ENCODE measurements at regions not wholly inside any gene's neighbourhood (a gene's known extent, or its start where the extent isn't known, plus 50 kb on each side); places are given as distances from the start of the nearest gene placed in this dataset.

DNA sequence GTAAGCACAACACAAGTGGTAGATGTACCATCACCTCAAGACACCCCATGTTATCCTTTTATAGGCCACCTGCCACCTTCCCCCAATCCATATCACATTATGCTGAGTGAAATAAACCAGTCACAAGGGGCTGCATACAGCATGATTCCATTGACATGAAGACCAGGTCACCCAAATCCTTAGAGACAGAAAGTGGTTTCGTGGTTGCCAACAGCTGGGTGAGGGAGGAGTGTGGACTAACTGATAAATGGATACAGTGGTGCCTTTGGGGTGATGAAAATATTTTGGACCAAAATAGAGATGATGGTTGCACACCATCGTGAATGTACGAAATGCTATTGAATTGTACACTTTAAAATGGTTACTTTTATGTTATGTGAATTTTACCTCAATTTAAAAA lies 65.7 kb upstream of the DMD start (continued):
- no peak for TF ChIP-seq MAFK (IDR thresholded peaks at IDR 0.05; ENCODE audit: partially characterized antibody)
- no peak for TF ChIP-seq FOSL2 (IDR thresholded peaks at IDR 0.05)
- no peak for TF ChIP-seq FOSL2 (CRISPR knock-in tag; IDR thresholded peaks at IDR 0.05)
- TF ChIP-seq HOXB5 (CRISPR knock-in tag; IDR thresholded peaks at IDR 0.05), result no peak
- TF ChIP-seq ZNF302 (CRISPR knock-in tag; IDR thresholded peaks at IDR 0.05), result no peak
- no peak for TF ChIP-seq SREBF2 (IDR thresholded peaks at IDR 0.05)
- TF ChIP-seq CBX8 (IDR thresholded peaks at IDR 0.05), result no peak
- TF ChIP-seq EHMT2 (IDR thresholded peaks at IDR 0.05; ENCODE audit: low read depth), result no peak
- TF ChIP-seq ZSCAN20 (CRISPR knock-in tag; IDR thresholded peaks at IDR 0.05), result no peak

DNA sequence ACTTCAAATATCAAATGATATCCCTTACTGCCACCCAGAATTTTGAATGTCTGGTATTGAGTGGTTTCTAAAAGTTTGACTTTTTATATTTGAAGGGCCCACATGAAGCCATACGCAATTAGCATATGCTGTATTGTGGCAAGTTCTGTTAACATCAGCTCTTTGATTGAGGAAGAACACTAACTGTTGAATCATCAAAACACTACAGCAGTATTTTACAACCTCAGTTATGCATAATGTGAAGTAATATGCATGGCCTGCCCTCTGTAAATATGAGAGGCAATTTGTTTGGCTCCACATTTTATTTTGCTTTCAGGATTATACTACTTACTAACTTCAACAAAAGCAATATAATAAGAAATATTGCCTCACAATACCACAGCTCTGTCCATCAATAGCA lies 62.2 kb upstream of the DMD start:
- POLR2A ChIA-PET, result no interaction called here
- DNase-seq (ENCODE audit: low read depth in 1 of 2, low spot score in 1 of 2) (no peak), FAIRE-seq (no peak), ATAC-seq (no peak)
- CTCF ChIA-PET, result no interaction called here
- Histone ChIP-seq H3K4me3 (no peak overlapping the region), H3K27ac (no peak overlapping the region), H3K4me1 (no peaks in the 10 kb centered on the region), H3K4me2 (no peak overlapping the region), H3K9me3 (no peaks in the 10 kb centered on the region)
- TF ChIP-seq RAD21 (conservative IDR thresholded peaks at IDR 0.05 in 1 of 2, IDR thresholded peaks at IDR 0.05 in 1 of 2) (no peak), CBX2 (IDR thresholded peaks at IDR 0.05; ENCODE audit: borderline replicate concordance, low read depth) (no peak), JUNB (IDR thresholded peaks at IDR 0.05) (no peak), HOXB13 (CRISPR knock-in tag; IDR thresholded peaks at IDR 0.05; ENCODE audit: low read depth) (no peak), MAFK (IDR thresholded peaks at IDR 0.05; ENCODE audit: partially characterized antibody) (no peak), NFE2L2 (conservative IDR thresholded peaks at IDR 0.05; ENCODE audit: low read length) (no peak), RNF2 (IDR thresholded peaks at IDR 0.05; ENCODE audit: borderline replicate concordance, low read depth) (no peak)
- TF ChIP-seq, protein P1, sequence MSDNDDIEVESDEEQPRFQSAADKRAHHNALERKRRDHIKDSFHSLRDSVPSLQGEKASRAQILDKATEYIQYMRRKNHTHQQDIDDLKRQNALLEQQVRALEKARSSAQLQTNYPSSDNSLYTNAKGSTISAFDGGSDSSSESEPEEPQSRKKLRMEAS (IDR thresholded peaks at IDR 0.05), result no peak
- 17% methylated on average over 1 of the region's 1 CpG for WGBS (ENCODE audit: missing lambda C conversion rate)

DNA sequence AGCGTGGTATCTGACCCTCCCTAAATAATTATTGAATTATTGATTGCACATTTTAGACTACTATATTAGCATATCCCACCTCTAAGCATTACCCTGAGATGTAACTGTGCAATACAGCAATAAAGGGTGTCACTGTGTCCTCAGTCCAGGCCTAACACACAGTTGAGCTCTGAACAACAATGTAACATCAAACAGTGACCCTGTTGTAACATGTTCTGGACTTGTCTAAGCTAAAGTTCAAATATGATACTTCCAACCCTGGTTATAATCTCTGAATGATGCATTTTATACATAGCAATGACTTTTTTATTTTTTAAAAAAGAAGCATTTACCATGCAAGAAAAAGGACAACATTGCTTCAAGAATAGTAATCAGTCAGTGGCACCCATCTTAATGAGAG lies 61.6 kb upstream of the DMD start:
- TF ChIP-seq RARB (CRISPR knock-in tag; IDR thresholded peaks at IDR 0.05) (no peak), RNF2 (IDR thresholded peaks at IDR 0.05; ENCODE audit: borderline replicate concordance, low read depth) (no peak), POLR2AphosphoS2 (conservative IDR thresholded peaks at IDR 0.05; ENCODE audit: low read length) (no peak), JUN (IDR thresholded peaks at IDR 0.05) (no peak), NR3C1 (IDR thresholded peaks at IDR 0.05) (no peak), CBX8 (IDR thresholded peaks at IDR 0.05) (no peak), GATA3 (IDR thresholded peaks at IDR 0.05; ENCODE audit: borderline replicate concordance) (no peak), RFX5 (IDR thresholded peaks at IDR 0.05) (no peak), SMC3 (IDR thresholded peaks at IDR 0.05) (no peak), MYC (IDR thresholded peaks at IDR 0.05; ENCODE audit: borderline replicate concordance, low read length) (no peak)
- TF ChIP-seq, protein P2, sequence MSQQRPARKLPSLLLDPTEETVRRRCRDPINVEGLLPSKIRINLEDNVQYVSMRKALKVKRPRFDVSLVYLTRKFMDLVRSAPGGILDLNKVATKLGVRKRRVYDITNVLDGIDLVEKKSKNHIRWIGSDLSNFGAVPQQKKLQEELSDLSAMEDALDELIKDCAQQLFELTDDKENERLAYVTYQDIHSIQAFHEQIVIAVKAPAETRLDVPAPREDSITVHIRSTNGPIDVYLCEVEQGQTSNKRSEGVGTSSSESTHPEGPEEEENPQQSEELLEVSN (IDR thresholded peaks at IDR 0.05; ENCODE audit: borderline replicate concordance, low read depth), result no peak
- TF ChIP-seq, protein P3, sequence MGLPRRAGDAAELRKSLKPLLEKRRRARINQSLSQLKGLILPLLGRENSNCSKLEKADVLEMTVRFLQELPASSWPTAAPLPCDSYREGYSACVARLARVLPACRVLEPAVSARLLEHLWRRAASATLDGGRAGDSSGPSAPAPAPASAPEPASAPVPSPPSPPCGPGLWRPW (IDR thresholded peaks at IDR 0.05), result no peak
- TF ChIP-seq, protein P4, sequence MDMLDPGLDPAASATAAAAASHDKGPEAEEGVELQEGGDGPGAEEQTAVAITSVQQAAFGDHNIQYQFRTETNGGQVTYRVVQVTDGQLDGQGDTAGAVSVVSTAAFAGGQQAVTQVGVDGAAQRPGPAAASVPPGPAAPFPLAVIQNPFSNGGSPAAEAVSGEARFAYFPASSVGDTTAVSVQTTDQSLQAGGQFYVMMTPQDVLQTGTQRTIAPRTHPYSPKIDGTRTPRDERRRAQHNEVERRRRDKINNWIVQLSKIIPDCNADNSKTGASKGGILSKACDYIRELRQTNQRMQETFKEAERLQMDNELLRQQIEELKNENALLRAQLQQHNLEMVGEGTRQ (IDR thresholded peaks at IDR 0.05), result no peak
- TF ChIP-seq, protein P5, sequence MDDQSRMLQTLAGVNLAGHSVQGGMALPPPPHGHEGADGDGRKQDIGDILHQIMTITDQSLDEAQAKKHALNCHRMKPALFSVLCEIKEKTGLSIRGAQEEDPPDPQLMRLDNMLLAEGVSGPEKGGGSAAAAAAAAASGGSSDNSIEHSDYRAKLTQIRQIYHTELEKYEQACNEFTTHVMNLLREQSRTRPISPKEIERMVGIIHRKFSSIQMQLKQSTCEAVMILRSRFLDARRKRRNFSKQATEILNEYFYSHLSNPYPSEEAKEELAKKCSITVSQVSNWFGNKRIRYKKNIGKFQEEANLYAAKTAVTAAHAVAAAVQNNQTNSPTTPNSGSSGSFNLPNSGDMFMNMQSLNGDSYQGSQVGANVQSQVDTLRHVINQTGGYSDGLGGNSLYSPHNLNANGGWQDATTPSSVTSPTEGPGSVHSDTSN (IDR thresholded peaks at IDR 0.05), result no peak
- TF ChIP-seq, protein P6, sequence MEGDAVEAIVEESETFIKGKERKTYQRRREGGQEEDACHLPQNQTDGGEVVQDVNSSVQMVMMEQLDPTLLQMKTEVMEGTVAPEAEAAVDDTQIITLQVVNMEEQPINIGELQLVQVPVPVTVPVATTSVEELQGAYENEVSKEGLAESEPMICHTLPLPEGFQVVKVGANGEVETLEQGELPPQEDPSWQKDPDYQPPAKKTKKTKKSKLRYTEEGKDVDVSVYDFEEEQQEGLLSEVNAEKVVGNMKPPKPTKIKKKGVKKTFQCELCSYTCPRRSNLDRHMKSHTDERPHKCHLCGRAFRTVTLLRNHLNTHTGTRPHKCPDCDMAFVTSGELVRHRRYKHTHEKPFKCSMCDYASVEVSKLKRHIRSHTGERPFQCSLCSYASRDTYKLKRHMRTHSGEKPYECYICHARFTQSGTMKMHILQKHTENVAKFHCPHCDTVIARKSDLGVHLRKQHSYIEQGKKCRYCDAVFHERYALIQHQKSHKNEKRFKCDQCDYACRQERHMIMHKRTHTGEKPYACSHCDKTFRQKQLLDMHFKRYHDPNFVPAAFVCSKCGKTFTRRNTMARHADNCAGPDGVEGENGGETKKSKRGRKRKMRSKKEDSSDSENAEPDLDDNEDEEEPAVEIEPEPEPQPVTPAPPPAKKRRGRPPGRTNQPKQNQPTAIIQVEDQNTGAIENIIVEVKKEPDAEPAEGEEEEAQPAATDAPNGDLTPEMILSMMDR (IDR thresholded peaks at IDR 0.05), result no peak
- Histone ChIP-seq H3K9me3 (no peaks in the 10 kb centered on the region), H3K4me3 (no peak overlapping the region), H3K4me2 (no peak overlapping the region), H3K27ac (no peak overlapping the region), H3K4me1 (no peaks in the 10 kb centered on the region)
- ATAC-seq (no peak), FAIRE-seq (peak; percentile 46), DNase-seq (ENCODE audit: low read depth in 1 of 2, low spot score in 1 of 2) (no peak)
- CTCF ChIA-PET, result no interaction called here
- POLR2A ChIA-PET, result no interaction called here
- WGBS (ENCODE audit: missing lambda C conversion rate), result 4% methylated on average over 1 of the region's 1 CpG

Data from A549 (cell line).